Right renal cortex interstitium (tissue), 3 donors: ENCODE measurements at regions not wholly inside any gene's neighbourhood (a gene's known extent, or its start where the extent isn't known, plus 50 kb on each side); places are given as distances from the start of the nearest gene placed in this dataset.

ENCODE experiments used
- DNase-seq, 3 donors: peaks; one replicate each; pipeline ENCODE4 v3.0.0-alpha.2; 2013; ENCODE audit warnings: low read depth in 3 of 3, low spot score in 2 of 3

DNA sequence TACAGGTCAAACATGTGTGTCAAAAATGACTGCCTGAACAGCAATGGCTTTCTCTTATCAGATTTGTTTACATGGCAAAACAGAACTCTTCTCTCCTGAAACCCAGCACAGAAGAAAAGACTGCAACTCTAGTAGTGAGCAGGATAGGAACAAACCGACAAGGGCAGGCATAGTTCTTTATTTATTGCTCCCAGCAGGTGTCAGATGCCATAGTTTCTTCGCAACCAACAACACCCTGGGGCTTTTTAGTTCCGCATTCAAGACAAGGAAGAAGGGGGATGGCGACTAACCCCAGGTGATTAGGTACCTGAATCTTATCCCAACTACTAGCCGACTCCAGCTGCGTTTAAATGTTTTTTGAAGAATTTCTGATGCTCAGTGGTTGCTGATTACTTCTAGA, 367.5 kb upstream of the FIGN start:
- DNase-seq, result no peak

DNA sequence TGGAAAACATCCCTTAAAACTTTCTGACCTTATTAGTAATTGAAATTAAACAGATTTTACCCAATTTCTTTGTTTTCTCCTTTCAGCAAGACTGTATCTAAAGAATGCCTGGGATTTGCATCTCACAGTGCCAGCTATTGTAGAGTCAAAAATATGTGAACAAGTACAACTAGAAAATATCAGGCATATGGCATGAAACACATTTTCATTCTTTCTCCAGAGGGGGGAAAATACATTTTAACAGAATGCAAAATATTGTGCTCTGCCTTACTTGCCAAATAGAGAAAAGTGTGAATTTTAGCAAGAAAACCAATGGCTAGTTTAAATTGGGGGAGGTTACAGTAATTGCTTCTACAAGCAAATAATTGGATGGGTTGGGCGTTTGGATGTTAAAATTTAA, 366.6 kb upstream of the FIGN start:
- no peak for DNase-seq

- no peak for DNase-seq
Observed at GRCh38 chr2:164091673-164092072, 355.9 kb upstream of the FIGN start.

- DNase-seq, result no peak
Observed at GRCh38 chr2:164090533-164090932, 354.7 kb upstream of the FIGN start.

- DNase-seq, result no peak
Observed at GRCh38 chr2:164084066-164084465, 348.3 kb upstream of the FIGN start.

- no peak for DNase-seq
Observed at GRCh38 chr2:164080486-164080885, 344.7 kb upstream of the FIGN start.

DNA sequence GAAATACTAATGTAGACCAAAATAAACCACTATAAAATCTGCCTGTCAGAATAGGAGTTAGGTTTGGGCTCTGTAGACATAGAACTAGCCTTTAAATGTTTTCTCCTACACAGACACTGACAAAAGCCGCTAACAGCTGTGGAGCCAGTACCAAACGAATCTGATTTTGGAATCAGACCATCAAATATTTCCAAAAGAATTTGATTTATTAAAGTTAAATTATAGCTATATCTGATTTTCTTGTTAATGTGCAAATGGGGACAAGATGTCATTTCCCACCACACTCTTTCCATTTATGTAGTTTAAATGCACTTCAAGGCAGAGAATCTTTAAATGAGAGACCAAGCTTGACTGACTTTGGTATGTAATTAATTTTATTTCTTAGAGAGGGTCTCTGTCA, 343.4 kb upstream of the FIGN start:
- DNase-seq, result no peak

- no peak for DNase-seq
Observed at GRCh38 chr2:164078421-164078820, 342.6 kb upstream of the FIGN start.

GRCh38 chr2:164073101-164074074, 337.6 kb upstream of the FIGN start:
- DNase-seq, result no peak

DNA sequence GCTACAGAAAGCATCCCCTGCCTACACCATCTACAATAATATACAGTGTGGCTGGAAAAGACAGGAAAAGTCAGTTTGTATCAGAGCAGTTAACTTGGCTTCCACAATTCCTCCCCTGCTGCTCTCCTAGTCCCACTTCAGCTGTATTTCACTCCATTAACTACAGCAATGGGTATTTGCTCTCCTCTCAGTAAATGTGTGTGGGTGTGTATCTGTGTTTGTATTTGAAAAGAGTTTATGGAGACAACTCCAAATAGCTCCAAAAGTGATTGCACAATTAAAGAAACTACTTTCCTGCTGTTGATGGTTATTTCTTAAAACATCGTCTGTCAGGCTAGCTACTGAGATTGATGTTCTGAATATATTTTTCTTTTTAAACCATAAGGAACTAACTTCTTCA, 333.7 kb upstream of the FIGN start:
- no peak for DNase-seq

- DNase-seq, result no peak
Observed at GRCh38 chr2:164068063-164068462, 332.3 kb upstream of the FIGN start.

DNA sequence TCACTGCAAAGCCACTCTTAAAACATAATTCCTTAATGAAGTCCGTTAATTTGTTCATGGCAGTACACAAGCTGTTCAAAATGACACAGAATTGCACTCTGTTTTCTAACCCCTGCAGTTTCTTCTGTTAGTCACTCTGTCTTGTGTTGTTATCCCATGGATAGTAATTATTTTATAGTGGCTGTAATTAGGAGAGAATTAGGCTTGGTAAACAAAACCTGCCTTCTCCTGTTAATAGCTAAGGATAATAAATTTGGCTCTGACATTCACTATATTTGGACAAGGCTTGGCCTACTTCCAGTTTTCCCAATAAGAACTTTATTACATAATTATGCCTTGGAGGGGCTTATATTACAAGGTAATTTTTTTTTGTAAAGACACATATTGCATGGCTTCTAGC, 330.3 kb upstream of the FIGN start:
- DNase-seq, result no peak

DNA sequence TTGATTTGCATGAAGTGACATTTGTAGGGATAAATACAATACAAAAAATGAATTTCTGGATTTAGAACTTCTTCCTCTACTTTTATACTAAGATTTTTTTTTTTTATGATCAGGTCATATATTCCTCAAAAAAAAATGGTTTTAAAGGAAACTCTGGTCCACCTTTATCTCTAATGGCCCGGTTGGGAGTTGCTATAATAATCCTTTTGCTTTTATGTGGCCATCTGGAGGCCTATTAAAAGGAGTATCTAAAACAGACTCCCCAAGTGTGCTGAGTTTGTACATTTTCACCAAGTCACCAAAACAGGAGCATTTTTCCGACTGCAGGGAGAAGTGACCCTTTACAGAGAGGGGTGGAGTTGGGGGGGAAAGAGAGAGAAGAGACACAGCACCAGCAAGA, 329.2 kb upstream of the FIGN start:
- no peak for DNase-seq

DNA sequence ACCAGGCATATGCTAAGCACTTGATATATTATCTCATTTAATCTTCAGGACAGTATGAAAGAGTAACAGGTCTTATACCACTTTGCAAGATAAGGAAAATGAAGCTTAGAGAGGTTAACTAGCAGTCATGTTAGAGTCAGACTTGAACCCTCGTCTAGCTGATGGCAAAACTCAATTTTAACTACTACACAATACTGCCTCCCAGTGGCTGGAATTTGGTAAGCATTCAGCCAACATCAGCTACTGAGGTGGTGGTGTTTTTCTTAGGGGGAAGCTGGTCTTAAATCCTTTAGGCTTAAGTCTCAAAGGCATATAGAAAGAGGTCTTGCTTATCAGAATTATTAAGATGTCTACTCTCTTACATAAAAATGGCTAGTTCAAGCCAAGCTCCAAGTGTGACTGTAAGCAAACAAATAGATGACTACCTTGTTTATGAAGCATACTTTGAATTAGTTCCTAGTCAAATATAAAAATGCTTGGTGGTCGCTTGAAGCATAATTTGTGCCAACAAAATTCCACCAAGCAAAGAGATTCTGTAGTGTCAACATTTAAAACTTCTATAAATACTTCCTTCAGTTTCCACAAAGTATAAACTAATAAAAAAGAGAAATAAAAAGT, 325.4 kb upstream of the FIGN start:
- DNase-seq, result no peak

GRCh38 chr2:164060031-164060430, 324.2 kb upstream of the FIGN start:
- DNase-seq, result no peak

- no peak for DNase-seq
Observed at GRCh38 chr2:164055623-164056022, 319.8 kb upstream of the FIGN start.

DNA sequence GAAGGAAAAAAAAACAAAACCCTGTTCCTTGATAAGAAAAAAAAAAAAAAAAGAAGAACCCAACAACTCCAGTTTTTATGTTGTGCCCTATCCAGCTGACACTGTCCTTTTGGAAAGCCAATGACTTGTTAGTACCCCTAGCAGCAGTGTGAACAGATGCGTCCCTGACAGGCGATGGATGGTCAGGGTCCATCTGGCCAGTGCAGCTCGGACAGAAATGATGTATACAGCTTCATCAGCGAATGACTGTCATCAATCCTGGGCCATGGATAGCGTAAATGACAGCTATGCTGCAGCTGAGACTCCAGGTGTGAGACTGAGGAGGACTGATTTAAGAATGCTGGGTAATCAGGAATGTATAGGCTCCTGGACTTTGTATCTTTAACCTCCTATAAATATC, 318.8 kb upstream of the FIGN start:
- DNase-seq, result no peak

- DNase-seq, result no peak
Observed at GRCh38 chr2:164053021-164053420, 317.2 kb upstream of the FIGN start.

GRCh38 chr2:164052006-164052405, 316.2 kb upstream of the FIGN start:
- no peak for DNase-seq

GRCh38 chr2:164048729-164049128, 312.9 kb upstream of the FIGN start:
- no peak for DNase-seq

GRCh38 chr2:164046040-164046439, 310.2 kb upstream of the FIGN start:
- no peak for DNase-seq

DNA sequence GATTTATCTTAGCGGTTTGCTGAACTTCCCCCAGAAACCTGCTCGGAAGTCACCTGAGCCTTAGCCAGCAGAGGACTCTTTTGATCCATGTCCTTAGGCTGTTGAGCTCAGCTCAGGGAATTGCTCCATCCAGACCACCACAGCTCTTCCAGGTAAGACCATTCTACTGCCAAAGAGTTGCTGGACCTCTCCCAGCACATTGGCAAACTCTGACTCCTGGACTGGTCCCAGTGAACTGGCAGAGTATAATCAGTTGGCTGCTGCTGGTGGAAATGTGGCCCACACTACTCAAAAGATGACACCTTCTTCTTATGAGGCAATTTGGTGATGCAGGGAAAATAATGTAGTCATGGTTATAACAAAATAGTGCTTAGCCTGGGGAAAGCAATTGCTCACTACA, 308.8 kb upstream of the FIGN start:
- no peak for DNase-seq
